ENCODE measurements at regions not wholly inside any gene's neighbourhood (a gene's known extent, or its start where the extent isn't known, plus 50 kb on each side); places are given as distances from the start of the nearest gene placed in this dataset.

DNA sequence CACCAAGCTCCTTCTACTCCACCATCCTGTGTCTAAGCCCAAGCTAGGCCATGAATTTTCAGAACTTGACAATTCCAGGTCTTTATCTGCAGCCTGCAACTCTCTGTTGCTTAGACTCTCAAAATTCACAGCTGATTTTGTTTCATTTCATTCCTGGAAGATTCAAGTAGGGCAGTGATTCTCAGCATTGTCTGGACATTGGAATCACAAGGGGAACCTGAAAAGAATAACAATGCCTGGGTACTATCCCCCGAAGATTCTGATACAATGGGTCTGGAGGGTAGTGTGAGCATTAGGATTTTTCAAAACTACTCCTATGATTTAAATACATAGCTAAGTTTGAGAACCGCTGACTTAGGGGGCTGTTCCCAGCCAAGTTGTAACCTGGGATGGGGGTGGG is 534.7 kb upstream of the IL12A start:
- no peak overlapping the region for H3K27ac Mint-ChIP-seq
- POLR2A ChIA-PET = no interaction called here
- no peaks in the 10 kb centered on the region for H3K27me3 Mint-ChIP-seq
- no peaks in the 10 kb centered on the region for H3K9me3 Mint-ChIP-seq
- H3K4me1 Mint-ChIP-seq (ENCODE audit: low read depth) = no peaks in the 10 kb centered on the region
- no peak for DNase-seq
- CTCF ChIA-PET = no interaction called here
- no peaks in the 10 kb centered on the region for H3K36me3 Mint-ChIP-seq
- H3K4me3 Mint-ChIP-seq = no peak overlapping the region
- intact Hi-C loops (cut with micrococcal nuclease) = no loop called here

DNA sequence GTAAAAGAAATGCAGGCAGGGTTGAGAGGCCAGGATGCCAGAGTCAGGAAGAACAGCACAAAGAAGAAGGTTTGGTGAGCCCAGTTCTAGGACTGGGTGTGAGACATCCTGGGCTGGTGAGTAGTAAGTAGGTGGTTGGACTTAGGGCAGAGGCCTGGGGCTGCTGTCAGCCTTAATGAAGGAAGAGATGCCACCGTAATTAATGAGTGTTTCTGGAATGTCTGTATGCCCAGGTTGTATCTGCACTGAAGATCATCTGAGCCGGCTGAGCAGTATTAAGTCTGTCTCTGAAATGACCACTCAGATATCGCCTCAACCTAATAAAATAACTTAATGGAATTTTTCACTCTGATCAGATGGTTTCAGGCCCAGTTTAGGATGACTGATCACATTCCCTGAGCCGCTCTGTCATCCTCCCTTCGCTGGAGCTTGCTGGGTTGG is 532.9 kb upstream of the IL12A start:
- Mint-ChIP-seq H3K9me3 (no peaks in the 10 kb centered on the region), H3K27ac (no peak overlapping the region), H3K27me3 (no peaks in the 10 kb centered on the region), H3K36me3 (no peaks in the 10 kb centered on the region), H3K4me1 (ENCODE audit: low read depth) (no peaks in the 10 kb centered on the region), H3K4me3 (no peak overlapping the region)
- ChIA-PET POLR2A (no interaction called here), CTCF (no interaction called here)
- intact Hi-C loops (cut with micrococcal nuclease) = no loop called here
- no peak for DNase-seq

DNA sequence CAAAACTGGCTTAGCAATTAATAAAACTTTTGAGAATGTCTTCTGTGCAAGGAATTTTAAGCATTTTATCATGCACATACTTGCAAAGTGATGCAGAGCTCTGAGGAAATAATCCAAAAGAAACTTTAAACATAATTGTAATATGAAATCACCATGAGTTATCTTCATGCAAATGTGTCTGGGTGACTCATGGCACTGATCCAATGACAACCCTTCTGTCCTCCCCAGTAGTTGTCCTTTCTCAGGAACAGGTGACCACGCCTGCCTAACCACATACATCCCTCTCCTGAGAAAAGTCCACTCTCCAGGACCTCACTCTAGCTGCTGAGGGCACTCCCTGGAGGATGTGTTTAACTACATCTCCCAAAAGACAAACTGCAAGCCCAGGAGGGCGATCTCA is 530.6 kb upstream of the IL12A start:
- Mint-ChIP-seq H3K9me3 (no peaks in the 10 kb centered on the region), H3K4me1 (ENCODE audit: low read depth) (no peaks in the 10 kb centered on the region), H3K36me3 (peaks cover 2% of the 10 kb centered on the region), H3K4me3 (no peak overlapping the region), H3K27me3 (no peaks in the 10 kb centered on the region), H3K27ac (no peak overlapping the region)
- CTCF ChIA-PET = no interaction called here
- POLR2A ChIA-PET = no interaction called here
- intact Hi-C loops (cut with micrococcal nuclease) = no loop called here
- no peak for DNase-seq

DNA sequence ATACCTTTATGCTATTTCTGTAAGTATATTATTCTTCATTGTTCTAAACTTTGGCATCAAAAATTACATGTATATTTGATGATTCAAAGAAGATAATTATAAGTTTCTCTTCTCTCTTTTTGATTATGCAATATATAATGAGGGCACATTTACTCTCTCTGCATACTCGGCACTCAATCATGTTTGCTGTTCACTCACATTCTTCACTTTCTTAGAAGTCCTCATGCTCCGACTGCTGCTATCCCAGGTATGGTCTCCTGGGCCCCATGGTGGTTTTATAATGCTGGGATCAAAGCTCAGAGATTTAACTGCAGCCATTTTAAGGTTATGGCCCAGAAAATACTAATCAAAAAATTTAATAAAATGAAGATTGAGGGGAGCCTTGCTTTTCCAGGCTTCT is 529.7 kb upstream of the IL12A start:
- peaks cover 2% of the 10 kb centered on the region for H3K36me3 Mint-ChIP-seq
- H3K4me1 Mint-ChIP-seq (ENCODE audit: low read depth) = no peaks in the 10 kb centered on the region
- ChIA-PET POLR2A (no interaction called here), CTCF (no interaction called here)
- H3K27ac Mint-ChIP-seq = no peak overlapping the region
- no peaks in the 10 kb centered on the region for H3K9me3 Mint-ChIP-seq
- H3K4me3 Mint-ChIP-seq = no peak overlapping the region
- H3K27me3 Mint-ChIP-seq = no peaks in the 10 kb centered on the region
- intact Hi-C loops (cut with micrococcal nuclease) = no loop called here
- no peak for DNase-seq

DNA sequence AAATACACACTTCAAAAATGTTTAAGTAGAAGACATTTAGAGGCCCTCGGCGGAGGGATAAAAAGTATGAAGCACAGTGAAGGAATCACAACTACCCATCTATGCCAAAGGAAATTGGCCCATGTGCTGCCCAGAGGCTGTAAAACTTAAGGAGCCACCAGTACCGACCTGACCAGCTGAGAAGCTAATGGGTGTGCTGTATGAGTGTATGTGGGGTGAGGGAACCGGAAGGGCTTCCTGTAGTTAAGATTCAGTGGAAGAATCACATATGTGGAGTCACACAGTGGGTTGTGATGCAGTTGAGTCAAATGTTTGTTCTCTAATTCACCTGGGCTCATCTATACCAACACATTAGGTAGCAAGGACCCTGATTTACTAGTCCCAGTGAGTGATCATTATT is 516.0 kb upstream of the IL12A start:
- no peak overlapping the region for H3K4me3 Mint-ChIP-seq
- no peak overlapping the region for H3K27ac Mint-ChIP-seq
- ChIA-PET POLR2A (no interaction called here), CTCF (no interaction called here)
- intact Hi-C loops (cut with micrococcal nuclease) = no loop called here
- DNase-seq = no peak
- H3K4me1 Mint-ChIP-seq (ENCODE audit: low read depth) = no peaks in the 10 kb centered on the region
- H3K36me3 Mint-ChIP-seq = no peaks in the 10 kb centered on the region
- peaks cover 3% of the 10 kb centered on the region for H3K9me3 Mint-ChIP-seq
- no peaks in the 10 kb centered on the region for H3K27me3 Mint-ChIP-seq

DNA sequence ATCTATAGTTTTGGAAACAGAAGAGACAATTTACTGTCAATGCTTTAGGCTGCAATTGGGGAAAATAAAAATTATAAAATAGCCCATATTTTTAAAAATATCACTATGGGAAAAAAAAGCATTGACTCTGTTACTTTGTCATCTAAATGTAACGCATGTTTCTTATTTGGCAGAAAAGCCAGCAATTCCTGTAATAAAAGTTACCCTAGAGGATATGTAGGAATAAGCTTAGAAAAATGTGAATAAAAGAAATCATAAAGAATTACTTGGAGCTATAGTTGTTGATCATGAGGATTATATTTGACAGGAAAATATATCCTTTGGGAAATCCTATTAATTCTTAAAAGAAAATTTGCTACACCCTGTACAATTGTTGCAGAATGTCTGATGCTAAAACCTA is 515.4 kb upstream of the IL12A start:
- intact Hi-C loops (cut with micrococcal nuclease) = no loop called here
- Mint-ChIP-seq H3K4me3 (no peak overlapping the region), H3K27ac (no peak overlapping the region), H3K9me3 (peaks cover 4% of the 10 kb centered on the region), H3K27me3 (no peaks in the 10 kb centered on the region), H3K36me3 (no peaks in the 10 kb centered on the region), H3K4me1 (ENCODE audit: low read depth) (no peaks in the 10 kb centered on the region)
- DNase-seq = no peak
- ChIA-PET CTCF (no interaction called here), POLR2A (no interaction called here)

DNA sequence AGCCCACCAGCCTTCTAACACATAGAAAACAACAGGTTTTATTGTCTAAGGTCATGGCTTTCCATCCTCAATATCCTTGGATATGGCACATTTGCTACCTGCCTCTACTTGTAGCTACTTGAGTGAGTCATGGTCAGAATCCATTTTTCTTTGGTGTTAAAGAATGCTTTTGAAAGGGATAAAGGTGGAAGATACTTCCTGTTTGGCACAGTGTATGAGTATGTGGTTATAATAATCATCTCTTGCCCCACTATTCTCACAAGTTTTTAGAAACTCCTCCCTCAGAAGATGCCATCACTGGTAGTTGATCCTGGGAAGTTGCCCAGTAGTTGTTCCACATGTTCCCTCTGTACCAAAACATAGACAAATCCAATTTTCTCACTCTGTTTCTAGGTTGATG is 508.6 kb upstream of the IL12A start:
- H3K27ac Mint-ChIP-seq = no peak overlapping the region
- peaks cover 7% of the 10 kb centered on the region for H3K9me3 Mint-ChIP-seq
- intact Hi-C loops (cut with micrococcal nuclease) = no loop called here
- no peaks in the 10 kb centered on the region for H3K27me3 Mint-ChIP-seq
- no peak overlapping the region for H3K4me3 Mint-ChIP-seq
- no peak for DNase-seq
- CTCF ChIA-PET = no interaction called here
- H3K4me1 Mint-ChIP-seq (ENCODE audit: low read depth) = no peaks in the 10 kb centered on the region
- H3K36me3 Mint-ChIP-seq = no peaks in the 10 kb centered on the region
- POLR2A ChIA-PET = no interaction called here

DNA sequence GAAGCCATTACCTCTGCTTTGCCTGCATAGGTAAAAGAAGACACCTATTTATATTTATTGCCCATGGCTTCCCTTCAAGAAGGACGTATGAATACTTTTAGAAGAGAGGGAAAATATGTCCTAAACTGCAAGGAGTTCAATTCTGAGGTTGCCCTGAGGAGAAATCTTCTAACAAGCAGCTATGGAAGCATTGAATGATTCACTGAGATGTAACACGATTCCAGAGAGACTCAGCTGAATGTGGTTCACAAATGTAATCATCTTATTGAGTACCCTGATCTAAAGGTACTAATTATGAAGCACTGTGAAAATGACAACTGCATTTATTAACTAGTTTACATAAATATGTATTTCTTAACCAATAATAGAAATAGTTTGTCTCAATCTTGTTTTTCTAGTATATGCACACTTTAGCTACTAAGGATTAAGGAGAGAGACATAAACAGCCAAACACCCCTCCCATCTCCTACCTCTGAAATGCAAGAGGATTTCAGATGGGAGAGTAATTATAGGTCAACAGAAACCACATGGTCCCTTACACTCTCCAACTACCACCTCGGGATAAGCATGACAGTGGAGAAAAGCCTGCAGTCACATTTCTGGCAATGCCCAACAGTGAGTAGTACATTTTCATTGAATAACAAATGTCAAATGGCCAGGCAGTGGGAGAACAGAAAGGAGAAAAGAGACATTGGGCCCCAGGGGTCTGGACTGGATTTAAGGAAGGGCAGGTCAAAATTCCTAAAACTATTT is 506.2 kb upstream of the IL12A start:
- no peaks in the 10 kb centered on the region for H3K27me3 Mint-ChIP-seq
- CTCF ChIA-PET = no interaction called here
- no peaks in the 10 kb centered on the region for H3K36me3 Mint-ChIP-seq
- H3K4me1 Mint-ChIP-seq (ENCODE audit: low read depth) = no peaks in the 10 kb centered on the region
- intact Hi-C loops (cut with micrococcal nuclease) = no loop called here
- H3K27ac Mint-ChIP-seq = no peak overlapping the region
- H3K9me3 Mint-ChIP-seq = peaks cover 4% of the 10 kb centered on the region
- no peak for DNase-seq
- no peak overlapping the region for H3K4me3 Mint-ChIP-seq
- POLR2A ChIA-PET = no interaction called here

DNA sequence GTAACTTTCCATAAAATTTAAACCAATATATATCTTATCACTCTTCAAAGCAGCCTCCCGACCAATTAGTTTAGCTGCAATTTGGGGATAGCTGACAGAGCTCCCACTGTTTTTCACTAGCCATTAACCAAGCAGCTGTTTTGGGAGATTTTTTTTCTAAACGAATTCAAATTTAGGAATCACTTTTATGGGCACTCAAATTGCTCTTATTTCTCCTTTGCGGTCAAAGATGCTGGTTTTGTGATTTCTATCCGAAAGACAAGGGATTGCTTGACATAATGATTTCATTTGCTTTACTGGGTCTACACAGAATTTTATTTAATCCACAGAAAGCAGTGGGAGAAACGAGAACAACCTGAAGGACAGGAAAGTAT is 505.7 kb upstream of the IL12A start:
- H3K36me3 Mint-ChIP-seq = no peaks in the 10 kb centered on the region
- POLR2A ChIA-PET = no interaction called here
- intact Hi-C loops (cut with micrococcal nuclease) = no loop called here

DNA sequence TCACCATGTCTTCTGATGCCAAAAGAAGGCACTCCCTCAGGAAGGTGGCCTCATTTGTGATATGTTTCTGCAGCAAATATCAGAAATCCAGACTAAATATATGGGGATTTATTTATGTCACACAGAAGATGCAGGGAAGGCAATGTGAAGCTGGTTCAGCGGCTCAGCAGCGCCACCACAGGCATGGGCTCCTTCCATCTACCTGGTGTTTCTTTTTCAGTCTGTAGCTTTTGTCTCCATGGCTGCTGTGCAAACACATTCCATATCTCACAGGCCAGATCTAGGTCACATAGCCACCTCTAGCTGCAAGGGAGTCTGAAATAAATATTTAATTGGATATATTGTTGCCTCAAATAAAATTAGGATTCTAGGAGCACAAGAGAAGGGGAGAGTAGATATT is 502.1 kb upstream of the IL12A start:
- ChIA-PET POLR2A (no interaction called here), CTCF (no interaction called here)
- H3K9me3 Mint-ChIP-seq = no peaks in the 10 kb centered on the region
- no peak overlapping the region for H3K27ac Mint-ChIP-seq
- no peak overlapping the region for H3K4me3 Mint-ChIP-seq
- intact Hi-C loops (cut with micrococcal nuclease) = no loop called here
- DNase-seq = no peak
- no peaks in the 10 kb centered on the region for H3K4me1 Mint-ChIP-seq (ENCODE audit: low read depth)
- no peaks in the 10 kb centered on the region for H3K36me3 Mint-ChIP-seq
- H3K27me3 Mint-ChIP-seq = no peaks in the 10 kb centered on the region

More for the DNA sequence above, 505.7 kb upstream of the IL12A start:
- Mint-ChIP-seq H3K4me3 (no peak overlapping the region), H3K4me1 (ENCODE audit: low read depth) (no peaks in the 10 kb centered on the region), H3K27me3 (no peaks in the 10 kb centered on the region), H3K27ac (no peak overlapping the region), H3K9me3 (peaks cover 4% of the 10 kb centered on the region)
- no peak for DNase-seq
- CTCF ChIA-PET = no interaction called here

DNA sequence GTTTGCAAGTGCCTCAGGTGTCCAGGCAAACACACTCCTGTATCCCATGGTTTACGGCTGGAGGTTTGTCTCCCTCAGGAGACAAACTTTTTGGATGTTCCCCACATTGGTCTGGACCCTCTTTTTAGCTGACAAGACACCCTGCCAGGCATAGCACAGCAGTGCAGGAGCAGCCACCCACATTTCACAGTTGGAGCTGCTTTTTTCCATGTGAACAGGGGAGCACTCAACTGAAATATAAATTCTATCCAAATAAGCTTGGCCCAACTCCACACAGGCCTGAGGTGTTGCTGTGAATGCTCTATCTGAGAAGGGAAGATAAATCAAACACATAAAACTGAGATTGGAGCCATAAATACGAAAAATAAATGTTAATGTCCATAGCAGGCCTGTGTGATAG is 501.3 kb upstream of the IL12A start:
- DNase-seq = no peak
- H3K9me3 Mint-ChIP-seq = no peaks in the 10 kb centered on the region
- H3K4me3 Mint-ChIP-seq = no peak overlapping the region
- CTCF ChIA-PET = no interaction called here
- no peaks in the 10 kb centered on the region for H3K27me3 Mint-ChIP-seq
- H3K4me1 Mint-ChIP-seq (ENCODE audit: low read depth) = no peaks in the 10 kb centered on the region
- H3K36me3 Mint-ChIP-seq = no peaks in the 10 kb centered on the region
- POLR2A ChIA-PET = no interaction called here
- no peak overlapping the region for H3K27ac Mint-ChIP-seq
- intact Hi-C loops (cut with micrococcal nuclease) = no loop called here

DNA sequence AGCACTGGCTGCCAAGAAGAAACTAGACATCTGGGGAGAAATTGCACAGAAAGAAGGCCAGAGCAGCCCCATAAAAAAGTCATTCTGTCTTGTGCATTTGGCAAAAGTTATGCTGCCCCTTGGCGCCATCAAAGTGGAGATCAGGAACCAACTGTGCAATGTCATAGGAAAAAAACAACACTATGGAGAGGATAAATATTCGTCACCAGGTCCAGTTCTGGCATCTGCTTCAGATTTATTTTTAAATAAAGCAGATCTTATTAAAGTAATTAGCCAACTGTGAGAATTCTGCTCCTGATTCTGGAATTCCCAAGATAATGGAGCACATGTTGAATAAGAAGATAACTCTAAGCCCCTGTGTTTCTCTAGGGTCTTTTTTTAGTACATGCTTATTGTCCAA is 500.0 kb upstream of the IL12A start:
- Mint-ChIP-seq H3K27me3 (no peaks in the 10 kb centered on the region), H3K36me3 (no peaks in the 10 kb centered on the region), H3K9me3 (no peaks in the 10 kb centered on the region), H3K27ac (no peak overlapping the region), H3K4me3 (no peak overlapping the region), H3K4me1 (ENCODE audit: low read depth) (no peaks in the 10 kb centered on the region)
- DNase-seq = no peak
- ChIA-PET CTCF (no interaction called here), POLR2A (no interaction called here)
- intact Hi-C loops (cut with micrococcal nuclease) = no loop called here

DNA sequence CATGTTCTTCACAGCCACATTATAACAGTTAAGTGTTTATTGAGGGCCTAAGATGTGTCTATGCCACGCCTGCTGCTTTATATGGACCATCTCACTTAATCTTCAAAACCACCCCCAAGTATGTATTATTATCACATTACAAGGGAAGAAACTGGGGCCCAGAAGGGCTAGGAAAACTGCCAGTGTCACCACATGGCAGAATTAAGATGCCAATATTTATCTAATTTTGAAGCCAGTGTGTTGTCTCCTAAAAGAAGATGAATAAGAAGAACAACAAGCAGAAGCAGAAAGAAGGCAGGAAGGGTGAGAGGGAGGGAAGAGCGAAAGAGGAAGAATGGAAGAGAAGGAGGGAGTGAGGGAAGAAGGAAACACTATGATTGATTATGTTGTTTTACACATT is 491.3 kb upstream of the IL12A start:
- peaks cover 6% of the 10 kb centered on the region for H3K9me3 Mint-ChIP-seq
- ChIA-PET POLR2A (no interaction called here), CTCF (no interaction called here)
- no peak overlapping the region for H3K27ac Mint-ChIP-seq
- no peak overlapping the region for H3K4me3 Mint-ChIP-seq
- H3K27me3 Mint-ChIP-seq = no peaks in the 10 kb centered on the region
- no peaks in the 10 kb centered on the region for H3K36me3 Mint-ChIP-seq
- no peak for DNase-seq
- H3K4me1 Mint-ChIP-seq (ENCODE audit: low read depth) = no peaks in the 10 kb centered on the region
- intact Hi-C loops (cut with micrococcal nuclease) = no loop called here

Data from activated CD4-positive, alpha-beta memory T cell treated with anti-CD3 and anti-CD28 coated beads for 36 hours (primary cell).